ENCODE measurements at regions not wholly inside any gene's neighbourhood (a gene's known extent, or its start where the extent isn't known, plus 50 kb on each side); places are given as distances from the start of the nearest gene placed in this dataset.

DNA sequence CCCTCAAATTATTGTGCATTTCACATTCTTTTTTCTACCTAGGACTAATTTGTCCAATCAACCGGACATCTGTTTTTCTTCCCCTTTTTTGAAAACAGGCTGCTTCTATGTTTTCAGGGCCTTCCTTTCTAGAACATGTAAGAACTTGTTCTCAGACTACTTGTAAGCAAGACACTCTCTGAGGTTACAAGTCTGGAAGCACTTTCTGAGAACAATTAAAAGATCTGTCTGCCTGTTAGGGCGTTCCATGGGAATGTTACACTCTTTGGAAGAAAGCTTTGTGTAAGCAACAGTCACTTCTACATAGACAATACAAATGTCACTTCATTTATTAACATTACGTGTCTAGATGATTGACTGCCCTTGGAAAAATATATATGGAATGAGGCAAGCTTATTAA lies 50.9 kb upstream of the HSPB3 start:
- intact Hi-C loops (cut with DNase I) = no loop called here
- Histone ChIP-seq H3K4me1 (no peaks in the 10 kb centered on the region), H3K9me3 (no peaks in the 10 kb centered on the region), H3K27ac (no peak overlapping the region), H3K27me3 (no peaks in the 10 kb centered on the region), H3K4me3 (no peak overlapping the region), H3K36me3 (no peaks in the 10 kb centered on the region)
- TF ChIP-seq POLR2A (IDR thresholded peaks at IDR 0.05) (no peak), CTCF (IDR thresholded peaks at IDR 0.05) (no peak)
- 54% methylated on average over 3 of the region's 3 CpGs for WGBS (ENCODE audit: insufficient coverage, low coverage, low lambda C conversion rate, missing lambda C conversion rate)
- DNase-seq (no peak), ATAC-seq (no peak)

DNA sequence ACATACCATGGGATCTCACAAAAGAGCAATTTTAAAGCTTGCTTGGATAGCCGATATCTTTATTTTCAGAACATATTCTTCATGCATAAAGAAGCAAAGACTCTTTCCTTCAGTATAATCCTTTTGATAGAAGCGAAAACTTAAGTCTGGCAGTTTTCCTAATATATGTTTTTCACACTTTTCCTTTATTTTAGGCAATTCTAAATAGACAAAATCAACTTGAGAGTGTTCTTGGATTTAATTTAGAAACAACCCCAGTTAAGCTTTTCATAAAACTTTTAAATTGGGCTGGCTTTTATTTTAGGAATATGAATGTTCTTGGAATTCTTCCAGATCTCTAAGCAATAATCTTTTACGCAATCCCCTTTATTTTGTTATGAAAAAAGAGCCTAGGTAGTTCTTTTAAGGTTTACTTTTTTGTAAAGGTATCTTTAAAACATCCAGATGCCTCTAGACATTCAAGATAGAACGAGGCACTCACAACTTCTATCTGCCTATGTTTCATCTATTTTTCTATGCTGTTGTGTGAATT lies 51.5 kb upstream of the HSPB3 start:
- H3K9me3 ChIP-seq = no peaks in the 10 kb centered on the region
- H3K4me1 ChIP-seq = no peaks in the 10 kb centered on the region
- 78% methylated on average over 4 of the region's 4 CpGs for WGBS (ENCODE audit: insufficient coverage, low coverage, low lambda C conversion rate, missing lambda C conversion rate)
- intact Hi-C loops (cut with DNase I) = no loop called here
- H3K4me3 ChIP-seq = no peak overlapping the region
- ATAC-seq (no peak), DNase-seq (no peak)
- no peak overlapping the region for H3K27ac ChIP-seq
- no peak for TF ChIP-seq CTCF (IDR thresholded peaks at IDR 0.05)
- TF ChIP-seq POLR2A (IDR thresholded peaks at IDR 0.05) = no peak
- H3K27me3 ChIP-seq = no peaks in the 10 kb centered on the region
- no peaks in the 10 kb centered on the region for H3K36me3 ChIP-seq

GRCh38 chr5:54403121-54403520 lies 52.4 kb upstream of the HSPB3 start:
- 77% methylated on average over 2 of the region's 2 CpGs for WGBS (ENCODE audit: insufficient coverage, low coverage, low lambda C conversion rate, missing lambda C conversion rate)
- DNase-seq (no peak), ATAC-seq (no peak)
- intact Hi-C loops (cut with DNase I) = no loop called here
- H3K36me3 ChIP-seq = no peaks in the 10 kb centered on the region
- H3K4me1 ChIP-seq = no peaks in the 10 kb centered on the region
- H3K9me3 ChIP-seq = no peaks in the 10 kb centered on the region
- H3K27me3 ChIP-seq = no peaks in the 10 kb centered on the region
- no peak overlapping the region for H3K4me3 ChIP-seq
- no peak overlapping the region for H3K27ac ChIP-seq
- TF ChIP-seq POLR2A (IDR thresholded peaks at IDR 0.05) (no peak), CTCF (IDR thresholded peaks at IDR 0.05) (no peak)

- Histone ChIP-seq H3K9me3 (no peaks in the 10 kb centered on the region), H3K4me3 (no peak overlapping the region), H3K4me1 (no peaks in the 10 kb centered on the region), H3K27me3 (no peaks in the 10 kb centered on the region), H3K27ac (no peak overlapping the region), H3K36me3 (no peaks in the 10 kb centered on the region)
- intact Hi-C loops (cut with DNase I) = no loop called here
- no peak for TF ChIP-seq POLR2A (IDR thresholded peaks at IDR 0.05)
- TF ChIP-seq CTCF (IDR thresholded peaks at IDR 0.05) = no peak
- WGBS (ENCODE audit: insufficient coverage, low coverage, low lambda C conversion rate, missing lambda C conversion rate) = 21% methylated on average over 2 of the region's 2 CpGs
- ATAC-seq (no peak), DNase-seq (no peak)
Measured at GRCh38 chr5:54401515-54401914, 54.0 kb upstream of the HSPB3 start.

DNA sequence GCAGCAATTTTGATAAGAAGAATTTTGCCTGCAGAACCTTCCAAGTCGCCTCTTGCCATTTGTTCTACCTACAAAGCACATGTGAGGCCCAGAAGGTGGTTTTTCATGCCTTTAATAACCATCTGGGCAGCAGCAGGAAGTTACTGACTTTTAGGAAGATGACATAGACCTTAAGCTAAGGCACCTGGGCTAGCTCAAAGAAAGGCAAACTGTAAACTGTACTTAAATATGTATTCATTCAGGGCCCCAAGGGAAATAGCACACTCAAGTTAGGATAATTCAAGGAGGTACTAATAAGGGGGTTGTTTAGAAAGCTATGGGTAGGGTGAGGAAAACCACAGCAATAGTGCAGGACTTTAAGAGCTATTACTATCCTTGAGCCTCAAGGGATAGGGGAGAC lies 57.3 kb upstream of the HSPB3 start:
- no peak for DNase-seq
- intact Hi-C loops (cut with DNase I) = no loop called here
- Histone ChIP-seq H3K4me1 (no peaks in the 10 kb centered on the region), H3K27ac (no peak overlapping the region), H3K27me3 (no peaks in the 10 kb centered on the region), H3K36me3 (no peaks in the 10 kb centered on the region), H3K4me3 (no peak overlapping the region), H3K9me3 (no peaks in the 10 kb centered on the region)
- TF ChIP-seq CTCF (IDR thresholded peaks at IDR 0.05) (no peak), POLR2A (IDR thresholded peaks at IDR 0.05) (no peak)
- ATAC-seq = no peak
- 100% methylated on average over 1 of the region's 1 CpG for WGBS (ENCODE audit: insufficient coverage, low coverage, low lambda C conversion rate, missing lambda C conversion rate)
